HG02588 (cell line): ENCODE measurements at regions not wholly inside any gene's neighbourhood (a gene's known extent, or its start where the extent isn't known, plus 50 kb on each side); places are given as distances from the start of the nearest gene placed in this dataset.
A peak's percentile ranks its signal among the peaks of the same experiment; 100 is the strongest.
"Not testable (repeated sequence)": the region's sequence is repeated elsewhere in the genome, so short reads cannot be mapped to it uniquely, and the experiment has no call there.

Source experiments
- ATAC-seq: cut with Tn5 transposase; IDR thresholded peaks from one replicate; pipeline ENCODE4 v1.9.1; 2021; ENCODE audit warnings: mild to moderate bottlenecking, moderate library complexity; ENCODE audit not compliant: unreplicated experiment

DNA sequence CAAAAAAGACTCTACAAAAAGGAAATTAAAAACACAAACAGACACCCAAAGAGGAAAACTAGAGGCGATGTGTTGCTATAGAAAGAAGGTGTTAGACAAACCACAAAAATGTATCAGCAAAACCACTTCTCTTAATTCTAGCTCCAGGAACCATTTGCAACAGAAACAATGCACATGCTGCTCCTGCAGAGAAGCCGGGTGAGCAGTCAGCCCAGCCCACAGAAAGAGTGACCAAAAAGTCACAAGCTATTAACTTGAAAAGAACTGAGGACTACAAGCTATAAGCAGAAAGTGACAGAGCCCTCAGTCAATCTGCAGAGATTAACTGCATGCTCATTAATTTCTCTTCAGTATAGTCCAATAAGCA lies 96.2 kb upstream of the KLHL13 start:
- ATAC-seq = peak; percentile 79

DNA sequence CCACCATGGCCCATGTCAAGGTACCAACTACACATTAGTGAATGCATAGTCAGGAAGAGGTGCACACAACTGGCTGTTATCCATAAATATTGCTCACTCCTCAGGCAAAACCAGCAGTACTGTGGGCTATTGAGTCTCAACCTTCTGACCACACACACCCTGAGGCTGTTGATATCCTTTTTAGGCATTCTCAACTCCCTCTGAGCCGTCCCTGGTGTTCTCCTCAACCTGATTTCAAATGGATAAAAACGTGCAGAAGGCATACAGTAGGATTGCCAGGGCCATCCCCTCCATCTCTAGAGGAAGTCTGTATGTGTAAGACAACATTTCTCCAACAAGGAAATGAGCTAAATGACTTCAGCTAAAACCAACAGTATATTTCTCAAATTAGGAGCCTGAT lies 98.7 kb upstream of the KLHL13 start:
- no peak for ATAC-seq

DNA sequence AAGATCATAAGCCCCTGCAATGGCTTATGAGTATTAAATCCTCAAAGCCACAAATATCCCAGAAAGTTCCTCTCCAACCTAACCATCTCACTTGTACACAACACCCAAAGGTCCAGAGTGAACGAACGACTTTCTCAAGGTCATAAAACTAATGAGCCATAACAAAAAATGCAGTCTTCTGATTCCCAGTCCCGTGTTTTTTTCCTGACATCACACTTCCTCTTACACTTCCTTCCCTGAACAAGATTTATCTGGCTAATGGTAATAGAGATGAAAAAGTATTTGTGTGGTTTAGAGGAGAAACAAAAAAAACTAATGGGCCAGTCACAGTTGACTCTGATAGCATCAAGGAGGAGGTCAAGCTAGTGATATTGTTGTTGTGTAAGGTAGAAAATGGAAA lies 99.5 kb upstream of the KLHL13 start:
- no peak for ATAC-seq

- no peak for ATAC-seq
Measured at GRCh38 chrX:118216509-118216908, 99.9 kb upstream of the KLHL13 start.

DNA sequence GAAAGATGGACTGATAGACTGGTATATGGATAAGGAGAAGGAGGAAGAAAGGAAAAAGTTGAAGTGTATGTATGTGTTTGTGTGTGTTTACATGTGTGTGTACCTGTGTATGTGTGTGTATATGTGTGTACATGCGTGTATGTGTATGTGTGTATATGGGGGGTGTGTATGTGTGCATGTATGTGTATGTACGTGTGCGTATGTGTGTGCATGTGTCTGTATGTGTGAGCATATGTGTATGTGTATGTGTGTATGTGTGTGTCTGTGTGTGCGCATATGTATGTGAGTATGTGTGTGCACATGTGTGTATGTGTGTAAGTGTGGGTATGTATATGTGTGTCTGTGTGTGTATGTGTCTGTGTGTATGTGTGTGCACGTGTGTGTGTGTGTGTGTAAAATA lies 101.5 kb upstream of the KLHL13 start:
- ATAC-seq = no peak

GRCh38 chrX:118218940-118219339 lies 102.3 kb upstream of the KLHL13 start:
- no peak for ATAC-seq

DNA sequence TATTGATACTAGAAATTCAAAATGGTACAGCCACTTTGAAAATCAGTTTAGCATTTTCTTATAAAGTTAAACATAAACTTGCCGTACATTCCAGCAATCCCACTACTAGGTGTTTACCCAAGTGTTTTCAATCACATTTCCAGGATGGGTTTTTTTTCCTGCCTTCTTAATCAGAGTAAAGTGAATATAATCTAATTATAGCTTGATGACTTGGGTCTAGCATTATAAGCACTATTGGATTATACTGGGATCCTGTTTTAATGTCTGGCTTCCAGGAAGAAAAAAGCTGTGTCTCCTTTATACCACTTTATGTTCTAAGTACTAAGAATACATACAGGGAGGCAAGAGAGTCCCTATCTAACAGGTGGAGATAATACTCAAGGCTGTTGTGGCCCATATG lies 103.3 kb upstream of the KLHL13 start:
- no peak for ATAC-seq

- no peak for ATAC-seq
Measured at GRCh38 chrX:118220509-118220908, 103.9 kb upstream of the KLHL13 start.

DNA sequence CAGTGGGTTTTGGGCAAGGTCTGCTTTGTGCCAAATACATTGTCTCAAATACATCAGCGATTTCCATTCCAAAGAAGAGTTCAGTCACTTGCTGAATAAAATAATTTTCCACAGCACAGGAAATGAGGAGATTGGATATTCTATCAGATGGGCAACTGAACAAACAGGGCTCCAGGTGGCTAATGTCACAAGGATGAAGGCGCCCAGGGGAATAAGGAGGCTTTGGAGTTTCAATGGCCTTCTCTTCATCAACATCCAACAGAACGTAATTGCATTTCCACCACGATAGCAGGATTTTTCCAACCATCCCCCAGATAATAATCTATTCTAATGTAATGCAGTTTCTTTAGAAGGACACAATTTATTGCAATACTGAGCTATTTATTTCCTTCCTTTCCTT lies 104.7 kb upstream of the KLHL13 start:
- no peak for ATAC-seq

- no peak for ATAC-seq
Measured at GRCh38 chrX:118221733-118222132, 105.1 kb upstream of the KLHL13 start.

DNA sequence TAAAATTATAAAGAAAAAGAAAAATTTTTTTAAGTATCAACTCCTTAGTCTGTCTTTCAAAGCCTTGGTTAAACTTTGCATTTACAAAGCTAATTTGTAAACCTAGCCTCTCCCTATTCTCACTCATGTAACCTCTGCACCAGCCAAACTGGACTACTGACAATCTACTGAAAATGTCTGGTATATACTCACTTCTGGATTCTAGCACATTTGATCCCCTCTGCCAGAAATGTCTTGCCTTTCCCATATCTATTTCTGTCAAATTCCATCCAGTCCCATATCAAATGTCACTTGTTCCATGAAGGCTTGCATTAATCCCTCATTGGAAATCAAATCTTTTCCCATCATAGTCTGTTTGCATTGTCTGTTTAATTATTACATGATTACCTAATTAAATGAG lies 105.8 kb upstream of the KLHL13 start:
- no peak for ATAC-seq

- peak; percentile 68 for ATAC-seq
Measured at GRCh38 chrX:118225711-118226428, 109.3 kb upstream of the KLHL13 start.

GRCh38 chrX:118228041-118228440 lies 111.4 kb upstream of the KLHL13 start:
- no peak for ATAC-seq

- ATAC-seq = no peak
Measured at GRCh38 chrX:118228456-118228855, 111.8 kb upstream of the KLHL13 start.

- ATAC-seq = no peak
Measured at GRCh38 chrX:118231464-118231863, 114.4 kb upstream of the WDR44 start.

DNA sequence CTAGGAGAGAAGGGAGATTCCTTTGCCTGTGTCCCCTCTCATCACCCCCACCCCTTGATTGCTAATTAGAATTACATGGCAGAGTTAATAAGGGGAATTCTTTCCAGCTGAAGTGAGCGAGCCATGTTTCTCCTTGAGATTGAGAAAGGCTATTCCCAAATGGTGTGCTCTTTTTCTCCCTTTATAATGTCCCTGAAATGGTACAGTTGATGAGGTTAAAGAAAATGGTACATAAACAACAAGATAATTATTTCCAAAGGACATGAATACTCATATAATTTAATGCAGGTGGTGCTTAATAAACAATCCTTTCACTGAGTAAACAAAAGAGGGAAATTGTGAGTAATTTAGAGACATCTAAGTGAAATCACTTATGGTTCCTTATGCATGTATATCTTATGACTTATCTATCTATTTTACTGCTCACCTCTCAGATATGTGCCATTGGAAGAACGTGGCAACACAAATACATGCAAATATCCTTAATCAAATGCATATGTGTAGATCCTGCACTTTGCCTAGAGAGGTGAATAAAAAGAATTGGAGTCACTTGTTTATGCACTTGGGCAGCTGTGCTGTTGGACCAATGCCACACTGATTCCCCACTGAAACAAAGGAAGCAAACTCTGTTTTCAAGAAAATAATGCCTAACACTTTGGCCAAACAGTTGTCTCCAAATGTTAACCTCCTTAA lies 106.6 kb upstream of the WDR44 start:
- no peak for ATAC-seq

GRCh38 chrX:118239913-118240698 lies 105.8 kb upstream of the WDR44 start:
- no peak for ATAC-seq

DNA sequence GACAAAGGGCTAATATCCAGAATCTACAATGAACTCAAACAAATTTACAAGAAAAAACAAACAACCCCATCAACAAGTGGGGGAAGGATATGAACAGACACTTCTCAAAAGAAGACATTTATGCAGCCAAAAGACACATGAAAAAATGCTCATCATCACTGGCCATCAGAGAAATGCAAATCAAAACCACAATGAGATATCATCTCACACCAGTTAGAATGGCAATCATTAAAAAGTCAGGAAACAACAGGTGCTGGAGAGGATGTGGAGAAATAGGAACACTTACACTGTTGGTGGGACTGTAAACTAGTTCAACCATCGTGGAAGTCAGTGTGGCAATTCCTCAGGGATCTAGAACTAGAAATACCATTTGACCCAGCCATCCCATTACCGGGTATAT lies 98.9 kb upstream of the WDR44 start:
- ATAC-seq = not testable (repeated sequence)

- no peak for ATAC-seq
Measured at GRCh38 chrX:118249146-118249545, 96.8 kb upstream of the WDR44 start.

- no peak for ATAC-seq
Measured at GRCh38 chrX:118250445-118250844, 95.5 kb upstream of the WDR44 start.

GRCh38 chrX:118251271-118251670 lies 94.6 kb upstream of the WDR44 start:
- no peak for ATAC-seq

DNA sequence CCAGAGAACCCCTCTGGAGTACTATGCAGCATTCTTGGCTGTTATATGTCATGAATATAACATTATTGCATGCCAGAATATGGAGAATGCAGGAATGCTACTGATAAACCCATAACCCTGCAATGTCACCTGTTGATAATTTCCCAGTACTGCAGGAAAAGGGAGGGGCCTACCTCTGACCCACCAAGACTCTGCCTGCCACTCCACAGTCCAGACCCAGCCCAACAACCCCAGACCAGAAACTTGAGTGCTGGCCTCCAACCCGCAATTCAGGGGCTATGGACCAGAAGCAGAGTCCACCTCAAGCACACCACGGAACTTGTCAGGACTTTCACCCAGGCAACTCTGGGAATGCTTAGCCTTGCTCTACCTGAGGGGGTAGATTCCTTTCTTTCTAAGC lies 92.9 kb upstream of the WDR44 start:
- ATAC-seq = no peak
